Smooth muscle cell (in vitro differentiated cells): ENCODE measurements at regions not wholly inside any gene's neighbourhood (a gene's known extent, or its start where the extent isn't known, plus 50 kb on each side); places are given as distances from the start of the nearest gene placed in this dataset.

Experiments used
- DNase-seq: peaks from one replicate; lab custom pipeline; 2025; ENCODE audit not compliant: unreplicated experiment; lab: John Stamatoyannopoulos, UW
- H2AFZ ChIP-seq: fragments of 200-600 bp; sonication (generic); 2 replicates; pipeline ENCODE4 v1.6.0; 2016; ENCODE audit warnings: antibody characterized with exemption, low read depth, mild to moderate bottlenecking
- H3F3A ChIP-seq: fragments of 200-600 bp; sonication (generic); 2 replicates; pipeline ENCODE4 v1.6.0; 2017; ENCODE audit warnings: antibody characterized with exemption, low read depth
- H3K27ac ChIP-seq: fragments of 200-600 bp; sonication (generic); 2 replicates; pipeline ENCODE4 v1.5.1; 2016; ENCODE audit warnings: low read depth, mild to moderate bottlenecking
- H3K27me3 ChIP-seq: fragments of 200-600 bp; sonication (generic); 2 replicates; pipeline ENCODE4 v1.6.1; 2016; ENCODE audit warnings: low read depth, mild to moderate bottlenecking
- H3K36me3 ChIP-seq: fragments of 200-600 bp; sonication (generic); 2 replicates; pipeline ENCODE4 v1.5.1; 2016; ENCODE audit warnings: low read depth
- H3K4me1 ChIP-seq: fragments of 200-600 bp; sonication (generic); 2 replicates; pipeline ENCODE4 v1.5.1; 2016; ENCODE audit warnings: low read depth
- H3K4me2 ChIP-seq: fragments of 200-600 bp; sonication (generic); 2 replicates; pipeline ENCODE4 v1.6.0; 2016; ENCODE audit warnings: mild to moderate bottlenecking
- H3K4me3 ChIP-seq: fragments of 200-600 bp; sonication (generic); 2 replicates; pipeline ENCODE4 v1.5.1; 2016; ENCODE audit warnings: mild to moderate bottlenecking
- H3K79me2 ChIP-seq: fragments of 200-600 bp; sonication (generic); 2 replicates; pipeline ENCODE4 v1.6.0; 2016; ENCODE audit warnings: low read depth, mild to moderate bottlenecking
- H3K9ac ChIP-seq: fragments of 200-600 bp; sonication (generic); 2 replicates; pipeline ENCODE4 v1.6.0; 2016; ENCODE audit warnings: low read depth
- H3K9me3 ChIP-seq: fragments of 200-600 bp; sonication (generic); replicated peaks from 2 replicates; pipeline ENCODE4 v1.5.1; 2016; ENCODE audit warnings: low read depth
- H4K20me1 ChIP-seq: fragments of 200-600 bp; sonication (generic); 2 replicates; pipeline ENCODE4 v1.6.0; 2016; ENCODE audit warnings: low read depth
- WGBS: methylation state at CpG from one replicate; pipeline ENCODE4 v1.1.7; 2016; ENCODE audit warnings: low lambda C conversion rate; 5-methylcytosine and 5-hydroxymethylcytosine counted together
- TF ChIP-seq, protein P1 (sequence below): fragments of 200-600 bp; sonication (generic); IDR thresholded peaks from 2 replicates; pipeline ENCODE4 v1.5.1; 2017; ENCODE audit warnings: borderline replicate concordance, mild to moderate bottlenecking, antibody characterized with exemption; ENCODE audit not compliant: insufficient read depth, poor library complexity, severe bottlenecking

GRCh38 chr18:31248783-31249521 is 69.0 kb upstream of the DSG1 start:
- no peak for DNase-seq
- H3K9ac ChIP-seq, result peak overlapping the region; percentile 14
- peaks cover 11% of the 10 kb centered on the region for H3F3A ChIP-seq
- H3K79me2 ChIP-seq, result no peaks in the 10 kb centered on the region
- no peak overlapping the region for H3K4me3 ChIP-seq
- H3K9me3 ChIP-seq, result no peaks in the 10 kb centered on the region
- H3K27me3 ChIP-seq, result no peaks in the 10 kb centered on the region
- H2AFZ ChIP-seq, result no peak overlapping the region
- no peaks in the 10 kb centered on the region for H3K36me3 ChIP-seq
- TF ChIP-seq, protein P1, sequence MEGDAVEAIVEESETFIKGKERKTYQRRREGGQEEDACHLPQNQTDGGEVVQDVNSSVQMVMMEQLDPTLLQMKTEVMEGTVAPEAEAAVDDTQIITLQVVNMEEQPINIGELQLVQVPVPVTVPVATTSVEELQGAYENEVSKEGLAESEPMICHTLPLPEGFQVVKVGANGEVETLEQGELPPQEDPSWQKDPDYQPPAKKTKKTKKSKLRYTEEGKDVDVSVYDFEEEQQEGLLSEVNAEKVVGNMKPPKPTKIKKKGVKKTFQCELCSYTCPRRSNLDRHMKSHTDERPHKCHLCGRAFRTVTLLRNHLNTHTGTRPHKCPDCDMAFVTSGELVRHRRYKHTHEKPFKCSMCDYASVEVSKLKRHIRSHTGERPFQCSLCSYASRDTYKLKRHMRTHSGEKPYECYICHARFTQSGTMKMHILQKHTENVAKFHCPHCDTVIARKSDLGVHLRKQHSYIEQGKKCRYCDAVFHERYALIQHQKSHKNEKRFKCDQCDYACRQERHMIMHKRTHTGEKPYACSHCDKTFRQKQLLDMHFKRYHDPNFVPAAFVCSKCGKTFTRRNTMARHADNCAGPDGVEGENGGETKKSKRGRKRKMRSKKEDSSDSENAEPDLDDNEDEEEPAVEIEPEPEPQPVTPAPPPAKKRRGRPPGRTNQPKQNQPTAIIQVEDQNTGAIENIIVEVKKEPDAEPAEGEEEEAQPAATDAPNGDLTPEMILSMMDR, result no peak
- H3K4me1 ChIP-seq, result peaks cover 26% of the 10 kb centered on the region
- peak overlapping the region; percentile 91 for H3K27ac ChIP-seq
- 57% methylated on average over 6 of the region's 6 CpGs for WGBS
- H3K4me2 ChIP-seq, result peak overlapping the region; percentile 45
- no peaks in the 10 kb centered on the region for H4K20me1 ChIP-seq

DNA sequence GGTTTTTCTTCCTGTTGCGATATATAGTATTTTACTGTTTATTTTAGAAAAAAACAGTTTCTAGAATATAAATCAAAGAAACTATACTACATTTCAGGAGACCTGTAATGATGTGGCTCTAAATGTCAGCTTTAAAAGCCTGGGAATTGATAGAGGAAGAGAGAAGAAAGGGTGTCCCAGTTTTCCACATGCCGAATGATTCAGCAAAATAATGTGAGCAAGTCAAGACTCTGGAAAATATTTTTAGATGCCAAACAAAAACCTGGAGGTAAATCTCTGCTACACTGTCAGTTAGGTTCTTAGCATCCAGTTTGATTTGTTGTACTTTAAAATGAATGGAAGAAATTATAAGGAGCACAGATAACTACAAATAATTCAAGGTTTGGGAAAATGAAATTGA is 67.1 kb upstream of the DSG1 start:
- H3K36me3 ChIP-seq, result no peaks in the 10 kb centered on the region
- H3K27me3 ChIP-seq, result no peaks in the 10 kb centered on the region
- H3K9me3 ChIP-seq, result no peaks in the 10 kb centered on the region
- peak overlapping the region; percentile 49 for H3K4me2 ChIP-seq
- no peak overlapping the region for H3K4me3 ChIP-seq
- H3K4me1 ChIP-seq, result peaks cover 9% of the 10 kb centered on the region
- H3F3A ChIP-seq, result peaks cover 9% of the 10 kb centered on the region
- H2AFZ ChIP-seq, result peak overlapping the region; percentile 78
- H3K9ac ChIP-seq, result peak overlapping the region; percentile 33
- no peak for DNase-seq
- peak overlapping the region; percentile 91 for H3K27ac ChIP-seq
- TF ChIP-seq, protein P1, result no peak
- 63% methylated on average over 2 of the region's 2 CpGs for WGBS
- H3K79me2 ChIP-seq, result no peaks in the 10 kb centered on the region
- H4K20me1 ChIP-seq, result no peaks in the 10 kb centered on the region

GRCh38 chr18:31252522-31252921 is 65.4 kb upstream of the DSG1 start:
- no peak for DNase-seq
- Histone ChIP-seq H3K4me1 (peaks cover 9% of the 10 kb centered on the region), H3F3A (peaks cover 9% of the 10 kb centered on the region), H3K27ac (peak overlapping the region; percentile 91), H3K79me2 (no peaks in the 10 kb centered on the region), H3K36me3 (no peaks in the 10 kb centered on the region), H2AFZ (no peak overlapping the region), H3K4me3 (no peak overlapping the region), H3K27me3 (no peaks in the 10 kb centered on the region), H3K9ac (no peak overlapping the region), H3K9me3 (no peaks in the 10 kb centered on the region), H4K20me1 (no peaks in the 10 kb centered on the region), H3K4me2 (no peak overlapping the region)
- TF ChIP-seq, protein P1, result no peak
- 20% methylated on average over 1 of the region's 1 CpG for WGBS

DNA sequence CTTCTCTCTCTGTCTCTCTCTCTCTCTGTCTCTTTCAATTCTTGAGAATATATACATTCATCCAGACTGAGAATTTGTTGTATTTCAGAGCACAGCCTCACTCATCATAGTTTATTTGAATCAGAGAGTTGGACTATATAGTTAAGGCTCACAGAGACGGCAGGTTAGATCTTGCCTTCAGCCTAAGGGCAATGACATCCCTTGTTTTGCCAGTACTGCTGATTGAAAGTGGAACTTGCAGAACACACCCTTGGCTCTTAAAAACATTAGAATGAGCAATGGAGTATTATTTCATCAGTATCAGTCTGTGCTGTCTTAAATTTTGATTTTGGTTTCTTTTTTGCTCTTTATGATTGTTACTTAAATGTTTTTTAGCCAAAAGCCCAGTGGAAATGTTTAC is 62.0 kb upstream of the DSG1 start:
- DNase-seq, result no peak
- H3K4me3 ChIP-seq, result no peak overlapping the region
- peaks cover 2% of the 10 kb centered on the region for H3K4me1 ChIP-seq
- H3K79me2 ChIP-seq, result no peaks in the 10 kb centered on the region
- H3K4me2 ChIP-seq, result no peak overlapping the region
- H3K27me3 ChIP-seq, result no peaks in the 10 kb centered on the region
- TF ChIP-seq, protein P1, result no peak
- H3K9ac ChIP-seq, result no peak overlapping the region
- H3F3A ChIP-seq, result no peaks in the 10 kb centered on the region
- H3K36me3 ChIP-seq, result no peaks in the 10 kb centered on the region
- H4K20me1 ChIP-seq, result no peaks in the 10 kb centered on the region
- 75% methylated on average over 1 of the region's 1 CpG for WGBS
- H3K27ac ChIP-seq, result peak overlapping the region; percentile 15
- H3K9me3 ChIP-seq, result no peaks in the 10 kb centered on the region
- H2AFZ ChIP-seq, result no peak overlapping the region
